Neuronal stem cell (in vitro differentiated cells): ENCODE measurements at regions not wholly inside any gene's neighbourhood (a gene's known extent, or its start where the extent isn't known, plus 50 kb on each side); places are given as distances from the start of the nearest gene placed in this dataset.

Experiments
- DNase-seq: peaks from one replicate; pipeline ENCODE4 v3.0.0-alpha.2; 2013; ENCODE audit warnings: low spot score
- H2AFZ ChIP-seq: one replicate; pipeline ENCODE4 v1.6.1; 2013; ENCODE audit warnings: mild to moderate bottlenecking, low read length, inconsistent platforms
- H2AK5ac ChIP-seq: 2 replicates; pipeline ENCODE4 v1.6.1; 2013; ENCODE audit warnings: low read depth, mild to moderate bottlenecking, inconsistent platforms, low read length, moderate library complexity, mixed read lengths
- H2BK120ac ChIP-seq: 2 replicates; pipeline ENCODE4 v1.6.1; 2013; ENCODE audit warnings: low read depth, mild to moderate bottlenecking, inconsistent platforms, low read length, moderate library complexity, mixed read lengths
- H2BK12ac ChIP-seq: one replicate; pipeline ENCODE4 v1.6.1; 2013; ENCODE audit warnings: low read length, inconsistent platforms
- H2BK15ac ChIP-seq: 2 replicates; pipeline ENCODE4 v1.6.1; 2013; ENCODE audit warnings: mild to moderate bottlenecking, low read length, inconsistent platforms, mixed read lengths
- H2BK5ac ChIP-seq: one replicate; pipeline ENCODE4 v1.6.1; 2013; ENCODE audit warnings: inconsistent platforms, mild to moderate bottlenecking, low read length, moderate library complexity
- H3K14ac ChIP-seq: one replicate; pipeline ENCODE4 v1.6.1; 2013; ENCODE audit warnings: low read length, inconsistent platforms
- H3K18ac ChIP-seq: 2 replicates; pipeline ENCODE4 v1.6.1; 2013; ENCODE audit warnings: low read length, inconsistent platforms
- H3K23ac ChIP-seq: 2 replicates; pipeline ENCODE4 v1.6.1; 2013; ENCODE audit warnings: low read depth, mild to moderate bottlenecking, mixed read lengths, low read length, inconsistent platforms; ENCODE audit not compliant: poor library complexity
- H3K27ac ChIP-seq: replicated peaks from 3 replicates; pipeline ENCODE4 v1.5.1; 2013; ENCODE audit warnings: low read length, inconsistent platforms
- H3K27me3 ChIP-seq, 3 experiments: 2 replicates each; pipeline ENCODE4 v1.6.1; 2013; ENCODE audit warnings: low read length in 3 of 3, mild to moderate bottlenecking in 2 of 3, inconsistent platforms in 1 of 3, low read depth in 1 of 3, mixed read lengths in 1 of 3, moderate library complexity in 1 of 3; ENCODE audit not compliant: control insufficient read depth in 3 of 3, insufficient read depth in 3 of 3
- H3K36me3 ChIP-seq, 2 donors: replicated peaks in 1 of 2; 2 replicates each; pipeline ENCODE4 v1.6.1; 2013; ENCODE audit warnings: low read length in 2 of 2; ENCODE audit not compliant: control insufficient read depth in 2 of 2, insufficient read depth in 2 of 2
- H3K4ac ChIP-seq: 2 replicates; pipeline ENCODE4 v1.6.1; 2013; ENCODE audit warnings: inconsistent platforms, mild to moderate bottlenecking, low read length, moderate library complexity
- H3K4me1 ChIP-seq, 2 donors: 1 replicate in 1 of 2; 2 replicates in 1 of 2; pipeline ENCODE4 v1.6.1; 2013; ENCODE audit warnings: low read length in 2 of 2, low read depth in 1 of 2; ENCODE audit not compliant: control insufficient read depth in 2 of 2, insufficient read depth in 1 of 2
- H3K4me2 ChIP-seq: one replicate; pipeline ENCODE4 v1.6.1; 2013; ENCODE audit warnings: mild to moderate bottlenecking, low read length, inconsistent platforms; ENCODE audit not compliant: insufficient read depth, poor library complexity, severe bottlenecking
- H3K4me3 ChIP-seq, 2 donors: 2 replicates each; pipeline ENCODE4 v1.5.1; 2013; ENCODE audit warnings: low read length in 2 of 2, mild to moderate bottlenecking in 2 of 2, inconsistent platforms in 1 of 2, moderate library complexity in 1 of 2
- H3K79me1 ChIP-seq: one replicate; pipeline ENCODE4 v1.6.1; 2013; ENCODE audit warnings: low read depth, mild to moderate bottlenecking, inconsistent platforms, low read length, moderate library complexity
- H3K9ac ChIP-seq: one replicate; pipeline ENCODE4 v1.6.1; 2013; ENCODE audit warnings: mild to moderate bottlenecking, low read depth, low read length, inconsistent platforms; ENCODE audit not compliant: poor library complexity
- H3K9me3 ChIP-seq, 2 donors: replicated peaks in 1 of 2; 2 replicates each; pipeline versions ENCODE3 to v1.6.1; 2013; ENCODE audit warnings: low read length in 2 of 2, mild to moderate bottlenecking in 2 of 2, inconsistent platforms in 1 of 2, low read depth in 1 of 2, mixed read lengths in 1 of 2, moderate library complexity in 1 of 2; ENCODE audit not compliant: control insufficient read depth in 2 of 2, insufficient read depth in 1 of 2
- H4K8ac ChIP-seq: one replicate; pipeline ENCODE4 v1.6.1; 2013; ENCODE audit warnings: low read depth, mild to moderate bottlenecking, inconsistent platforms, low read length, moderate library complexity
- H4K91ac ChIP-seq: one replicate; pipeline ENCODE4 v1.6.1; 2013; ENCODE audit warnings: low read length, low read depth, mild to moderate bottlenecking, inconsistent platforms; ENCODE audit not compliant: poor library complexity
- WGBS, 2 donors: extraction: QIAGEN DNeasy Blood & Tissue Kit; methylation state at CpG; one replicate each; pipeline ENCODE4 v1.1.7; 2013; ENCODE audit warnings: missing lambda C conversion rate in 2 of 2, mixed read lengths in 1 of 2; ENCODE audit not compliant: insufficient read length in 2 of 2, insufficient replicate concordance in 1 of 2; ENCODE audit errors: extremely low coverage in 2 of 2; 5-methylcytosine and 5-hydroxymethylcytosine counted together

GRCh38 chr7:46147871-46148270 lies 226.8 kb upstream of the IGFBP3 start:
- no peaks in the 10 kb centered on the region for H3K27me3 ChIP-seq
- H3K4me3 ChIP-seq, result no peak overlapping the region
- H3K9me3 ChIP-seq, result peaks cover 0 to 4% of the 10 kb centered on the region in 2 donors
- no peak for DNase-seq
- H3K4me1 ChIP-seq, result peaks cover 4 to 9% of the 10 kb centered on the region in 2 donors
- no peak overlapping the region for H2BK15ac ChIP-seq
- WGBS, 2 donors, result no CpG with 5 or more reads among the region's 2 CpGs
- no peak overlapping the region for H4K8ac ChIP-seq
- H4K91ac ChIP-seq, result no peak overlapping the region
- no peaks in the 10 kb centered on the region for H3K36me3 ChIP-seq
- H3K79me1 ChIP-seq, result no peaks in the 10 kb centered on the region
- H3K18ac ChIP-seq, result no peak overlapping the region
- H2AK5ac ChIP-seq, result no peak overlapping the region
- no peak overlapping the region for H3K4ac ChIP-seq
- no peak overlapping the region for H3K9ac ChIP-seq
- H3K4me2 ChIP-seq, result no peak overlapping the region
- no peak overlapping the region for H2AFZ ChIP-seq
- no peak overlapping the region for H3K27ac ChIP-seq
- H2BK120ac ChIP-seq, result no peak overlapping the region
- no peak overlapping the region for H3K23ac ChIP-seq
- no peak overlapping the region for H3K14ac ChIP-seq
- no peak overlapping the region for H2BK12ac ChIP-seq
- H2BK5ac ChIP-seq, result no peak overlapping the region

- no peak overlapping the region for H2AK5ac ChIP-seq
- no peak for DNase-seq
- no peak overlapping the region for H3K4me2 ChIP-seq
- no peak overlapping the region for H2BK120ac ChIP-seq
- H3K4me3 ChIP-seq, result no peak overlapping the region
- peaks cover 4 to 9% of the 10 kb centered on the region in 2 donors for H3K4me1 ChIP-seq
- no peaks in the 10 kb centered on the region for H3K36me3 ChIP-seq
- no peak overlapping the region for H4K8ac ChIP-seq
- no peak overlapping the region for H2BK5ac ChIP-seq
- peak overlapping the region; percentile 31 for H2AFZ ChIP-seq
- no peak overlapping the region for H3K23ac ChIP-seq
- H2BK15ac ChIP-seq, result no peak overlapping the region
- H4K91ac ChIP-seq, result no peak overlapping the region
- no CpG with 5 or more reads among the region's 11 CpGs for WGBS, 2 donors
- H3K79me1 ChIP-seq, result no peaks in the 10 kb centered on the region
- peak overlapping the region; percentile 70 for H3K18ac ChIP-seq
- H3K9ac ChIP-seq, result no peak overlapping the region
- peaks cover 0 to 4% of the 10 kb centered on the region in 2 donors for H3K9me3 ChIP-seq
- H2BK12ac ChIP-seq, result no peak overlapping the region
- no peak overlapping the region for H3K4ac ChIP-seq
- no peak overlapping the region for H3K27ac ChIP-seq
- H3K27me3 ChIP-seq, result no peaks in the 10 kb centered on the region
- no peak overlapping the region for H3K14ac ChIP-seq
Observed at GRCh38 chr7:46146454-46147255, 225.6 kb upstream of the IGFBP3 start.

- Histone ChIP-seq H3K9ac (no peak overlapping the region), H3K4ac (no peak overlapping the region), H4K91ac (no peak overlapping the region), H3K4me2 (no peak overlapping the region), H2BK12ac (no peak overlapping the region), H3K9me3 (peaks cover 0 to 4% of the 10 kb centered on the region in 2 donors), H3K27ac (no peak overlapping the region), H2BK120ac (no peak overlapping the region), H2AFZ (peak overlapping the region; percentile 8), H3K27me3 (no peaks in the 10 kb centered on the region), H3K36me3 (no peaks in the 10 kb centered on the region), H2AK5ac (no peak overlapping the region), H4K8ac (no peak overlapping the region), H3K4me3 (no peak overlapping the region), H2BK15ac (no peak overlapping the region), H3K23ac (no peak overlapping the region), H3K79me1 (no peaks in the 10 kb centered on the region), H2BK5ac (no peak overlapping the region), H3K4me1 (peaks cover 4 to 9% of the 10 kb centered on the region in 2 donors), H3K18ac (no peak overlapping the region), H3K14ac (no peak overlapping the region)
- WGBS, 2 donors, result no CpG with 5 or more reads among the region's 2 CpGs
- DNase-seq, result peak; percentile 46
Observed at GRCh38 chr7:46145412-46145811, 224.3 kb upstream of the IGFBP3 start.

GRCh38 chr7:46143949-46144917 lies 223.2 kb upstream of the IGFBP3 start:
- Histone ChIP-seq H3K79me1 (no peaks in the 10 kb centered on the region), H3K14ac (no peak overlapping the region), H3K18ac (no peak overlapping the region), H3K27me3 (no peaks in the 10 kb centered on the region), H3K27ac (no peak overlapping the region), H3K4me3 (no peak overlapping the region), H2BK12ac (no peak overlapping the region), H2BK5ac (no peak overlapping the region), H2AK5ac (no peak overlapping the region), H2AFZ (peak overlapping the region; percentile 8), H3K4me1 (peaks cover 4 to 9% of the 10 kb centered on the region in 2 donors), H3K4ac (no peak overlapping the region), H2BK120ac (no peak overlapping the region), H3K9ac (no peak overlapping the region), H3K23ac (no peak overlapping the region), H4K91ac (no peak overlapping the region), H4K8ac (no peak overlapping the region), H3K9me3 (peaks cover 0 to 4% of the 10 kb centered on the region in 2 donors), H3K36me3 (no peaks in the 10 kb centered on the region), H2BK15ac (no peak overlapping the region), H3K4me2 (no peak overlapping the region)
- no CpG with 5 or more reads among the region's 4 CpGs for WGBS, 2 donors
- no peak for DNase-seq
